GM12878 (cell line): ENCODE measurements at regions not wholly inside any gene's neighbourhood (a gene's known extent, or its start where the extent isn't known, plus 50 kb on each side); places are given as distances from the start of the nearest gene placed in this dataset.

ENCODE experiments used
- CBX5 ChIP-seq: sonication (generic); IDR thresholded peaks from 2 replicates; pipeline ENCODE4 v1.6.1; 2016; ENCODE audit warnings: low read depth, moderate library complexity, mild to moderate bottlenecking, inconsistent platforms
- CTCF ChIP-seq, 3 experiments: IDR thresholded peaks in 2 of 3; conservative IDR thresholded peaks in 1 of 3; 2 replicates each; pipeline ENCODE4 v1.5.1; 2011; ENCODE audit warnings: low read depth in 3 of 3, low read length in 3 of 3, mild to moderate bottlenecking in 3 of 3, control low read depth in 2 of 3, moderate library complexity in 2 of 3, inconsistent platforms in 1 of 3, mixed read lengths in 1 of 3; ENCODE audit not compliant: control insufficient read depth in 2 of 3, insufficient read depth in 1 of 3; ENCODE audit errors: extremely low read depth in 1 of 3
- EP300 ChIP-seq, 2 experiments: fragments of 150-350 bp in 1 of 2; IDR thresholded peaks; 2 replicates each; pipeline ENCODE4 v1.6.1; 2011 to 2012; ENCODE audit warnings: low read depth in 2 of 2, low read length in 2 of 2, borderline replicate concordance in 1 of 2, improper control_type of control experiment in 1 of 2, inconsistent platforms in 1 of 2; ENCODE audit not compliant: control insufficient read depth in 1 of 2
- GATAD2B ChIP-seq: fragments of 450-650 bp; conservative IDR thresholded peaks from 2 replicates; pipeline ENCODE4 v1.6.1; 2017; ENCODE audit warnings: low read depth, mild to moderate bottlenecking, moderate library complexity
- JUNB ChIP-seq: IDR thresholded peaks from 2 replicates; pipeline ENCODE4 v1.6.1; 2016; ENCODE audit warnings: antibody characterized with exemption, mild to moderate bottlenecking
- MAX ChIP-seq: IDR thresholded peaks from 2 replicates; pipeline ENCODE4 v1.6.1; 2012; ENCODE audit warnings: low read depth, low read length, improper control_type of control experiment
- SIN3A ChIP-seq: IDR thresholded peaks from 2 replicates; pipeline ENCODE4 v1.6.1; 2012; ENCODE audit warnings: low read depth, low read length, improper control_type of control experiment
- USF2 ChIP-seq: IDR thresholded peaks from 2 replicates; pipeline ENCODE4 v1.6.1; 2011; ENCODE audit warnings: low read depth, low read length, improper control_type of control experiment, borderline replicate concordance

GRCh38 chr18:43847164-43848091 is 570.1 kb upstream of the SYT4 start:
- TF ChIP-seq CBX5: no peak
- no peak for TF ChIP-seq JUNB
- TF ChIP-seq GATAD2B: no peak
- TF ChIP-seq USF2: no peak
- no peak for TF ChIP-seq EP300 (IDR thresholded peaks at IDR 0.05; ENCODE audit: borderline replicate concordance in 1 of 2, control insufficient read depth in 1 of 2, low read depth in 2 of 2, low read length in 2 of 2)
- no peak for TF ChIP-seq CTCF (IDR thresholded peaks at IDR 0.05 in 2 of 3, conservative IDR thresholded peaks at IDR 0.05 in 1 of 3; ENCODE audit: control insufficient read depth in 2 of 3, extremely low read depth in 1 of 3, insufficient read depth in 1 of 3, low read depth in 3 of 3, low read length in 3 of 3)
- TF ChIP-seq SIN3A: no peak
- TF ChIP-seq MAX: no peak
